GM12878 (cell line): ENCODE measurements at regions not wholly inside any gene's neighbourhood (a gene's known extent, or its start where the extent isn't known, plus 50 kb on each side); places are given as distances from the start of the nearest gene placed in this dataset.

Experiments used
- ASH2L ChIP-seq: fragments of 300-600, 200-600 bp; sonication (generic); IDR thresholded peaks from 2 replicates; pipeline ENCODE4 v1.6.1; 2017; ENCODE audit warnings: low read depth, mild to moderate bottlenecking, borderline replicate concordance
- CBFB ChIP-seq: IDR thresholded peaks from 2 replicates; pipeline ENCODE4 v1.6.1; 2016; ENCODE audit warnings: antibody characterized with exemption, low read depth
- CREM ChIP-seq: IDR thresholded peaks from 2 replicates; pipeline ENCODE4 v1.6.1; 2014; ENCODE audit warnings: antibody characterized with exemption, low read depth
- FOXK2 ChIP-seq: fragments of 450-650 bp; IDR thresholded peaks from 2 replicates; pipeline ENCODE4 v1.6.1; 2017; ENCODE audit warnings: mild to moderate bottlenecking, moderate library complexity
- FOXM1 ChIP-seq: IDR thresholded peaks from 2 replicates; pipeline ENCODE4 v1.6.1; 2012; ENCODE audit warnings: low read depth, mild to moderate bottlenecking, inconsistent platforms, low read length, moderate library complexity
- JUNB ChIP-seq: IDR thresholded peaks from 2 replicates; pipeline ENCODE4 v1.6.1; 2016; ENCODE audit warnings: antibody characterized with exemption, mild to moderate bottlenecking
- JUND ChIP-seq: IDR thresholded peaks from 2 replicates; pipeline ENCODE4 v1.6.1; 2012; ENCODE audit warnings: low read depth, mild to moderate bottlenecking, low read length, improper control_type of control experiment, moderate library complexity
- MXI1 ChIP-seq: fragments of 150-350 bp; IDR thresholded peaks from 2 replicates; pipeline ENCODE4 v1.6.1; 2011; ENCODE audit warnings: low read depth, mild to moderate bottlenecking, inconsistent platforms, low read length, improper control_type of control experiment
- POLR2AphosphoS2 ChIP-seq: IDR thresholded peaks from 2 replicates; pipeline ENCODE4 v1.6.1; 2011; ENCODE audit warnings: low read depth, mild to moderate bottlenecking, low read length, improper control_type of control experiment, moderate library complexity
- POLR2AphosphoS5 ChIP-seq: IDR thresholded peaks from 2 replicates; pipeline ENCODE4 v1.6.1; 2011; ENCODE audit warnings: mild to moderate bottlenecking, low read length, inconsistent platforms
- RAD51 ChIP-seq: fragments of 450-650 bp; IDR thresholded peaks from 2 replicates; pipeline ENCODE4 v1.6.1; 2016; ENCODE audit warnings: moderate library complexity, mild to moderate bottlenecking, inconsistent platforms
- RUNX3 ChIP-seq: IDR thresholded peaks from 2 replicates; pipeline ENCODE4 v1.6.1; 2012; ENCODE audit warnings: low read length, inconsistent platforms
- SIN3A ChIP-seq: IDR thresholded peaks from 2 replicates; pipeline ENCODE4 v1.6.1; 2012; ENCODE audit warnings: low read depth, low read length, improper control_type of control experiment
- SIX5 ChIP-seq: IDR thresholded peaks from 2 replicates; pipeline ENCODE4 v1.6.1; 2011; ENCODE audit warnings: mild to moderate bottlenecking, low read depth, low read length, moderate library complexity; ENCODE audit not compliant: severe bottlenecking
- ZZZ3 ChIP-seq: IDR thresholded peaks from 2 replicates; pipeline ENCODE4 v1.6.1; 2011; ENCODE audit warnings: low read depth; ENCODE audit not compliant: control insufficient read depth, insufficient read length
- TF ChIP-seq, protein P1 (sequence below): IDR thresholded peaks from 2 replicates; pipeline ENCODE4 v1.6.1; 2011; ENCODE audit warnings: borderline replicate concordance, low read depth, mild to moderate bottlenecking, moderate library complexity, low read length; ENCODE audit not compliant: insufficient read depth, poor library complexity, severe bottlenecking
- TF ChIP-seq, protein P2 (sequence below): IDR thresholded peaks from 2 replicates; pipeline ENCODE4 v1.6.1; 2012; ENCODE audit warnings: low read depth, low read length, improper control_type of control experiment
- TF ChIP-seq, protein P3 (sequence below): fragments of 450-650 bp; IDR thresholded peaks from 2 replicates; pipeline ENCODE4 v1.6.1; 2017; ENCODE audit warnings: low read depth, mild to moderate bottlenecking, moderate library complexity
- TF ChIP-seq, protein P4 (sequence below): fragments of 450-650 bp; IDR thresholded peaks from 2 replicates; pipeline ENCODE4 v1.6.1; 2017; ENCODE audit warnings: mild to moderate bottlenecking, moderate library complexity
- TF ChIP-seq, protein P5 (sequence below): IDR thresholded peaks from 2 replicates; pipeline ENCODE4 v1.6.1; 2011; ENCODE audit warnings: mild to moderate bottlenecking, low read depth, low read length, moderate library complexity; ENCODE audit not compliant: insufficient replicate concordance
- TF ChIP-seq, protein P6 (sequence below): fragments of 450-650 bp; IDR thresholded peaks from 2 replicates; pipeline ENCODE4 v1.6.1; 2017; ENCODE audit warnings: mild to moderate bottlenecking, low read depth, inconsistent platforms; ENCODE audit not compliant: poor library complexity, severe bottlenecking

DNA sequence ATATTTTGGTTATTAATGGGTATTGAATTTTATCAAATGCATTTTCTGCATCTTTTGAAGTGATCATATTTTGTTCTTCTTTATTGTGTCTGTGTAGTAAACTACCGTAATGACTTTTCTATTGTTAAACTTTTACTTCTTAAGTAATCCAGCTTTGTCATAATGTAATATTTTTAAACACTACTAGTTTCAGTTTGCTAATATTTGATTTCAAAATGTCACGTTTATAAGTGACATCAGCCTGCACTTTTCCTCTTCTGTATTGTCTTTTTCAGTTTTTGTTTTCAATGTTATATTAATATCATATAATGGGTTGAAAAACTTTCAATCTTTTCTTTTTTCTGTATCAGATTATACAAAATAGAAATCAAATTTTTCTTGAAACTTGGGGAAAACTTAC is 71.6 kb upstream of the ANKRD1 start (continued):
- TF ChIP-seq, protein P1, sequence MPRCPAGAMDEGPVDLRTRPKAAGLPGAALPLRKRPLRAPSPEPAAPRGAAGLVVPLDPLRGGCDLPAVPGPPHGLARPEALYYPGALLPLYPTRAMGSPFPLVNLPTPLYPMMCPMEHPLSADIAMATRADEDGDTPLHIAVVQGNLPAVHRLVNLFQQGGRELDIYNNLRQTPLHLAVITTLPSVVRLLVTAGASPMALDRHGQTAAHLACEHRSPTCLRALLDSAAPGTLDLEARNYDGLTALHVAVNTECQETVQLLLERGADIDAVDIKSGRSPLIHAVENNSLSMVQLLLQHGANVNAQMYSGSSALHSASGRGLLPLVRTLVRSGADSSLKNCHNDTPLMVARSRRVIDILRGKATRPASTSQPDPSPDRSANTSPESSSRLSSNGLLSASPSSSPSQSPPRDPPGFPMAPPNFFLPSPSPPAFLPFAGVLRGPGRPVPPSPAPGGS: no peak
- TF ChIP-seq, protein P2, sequence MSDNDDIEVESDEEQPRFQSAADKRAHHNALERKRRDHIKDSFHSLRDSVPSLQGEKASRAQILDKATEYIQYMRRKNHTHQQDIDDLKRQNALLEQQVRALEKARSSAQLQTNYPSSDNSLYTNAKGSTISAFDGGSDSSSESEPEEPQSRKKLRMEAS: no peak
- TF ChIP-seq ZZZ3 (no peak), CBFB (no peak), POLR2AphosphoS2 (no peak), JUND (no peak), POLR2AphosphoS5 (no peak), SIX5 (no peak), RUNX3 (peak; percentile 67; the same call in 1 of the 2 replicates), RAD51 (no peak), MXI1 (no peak), ASH2L (no peak), SIN3A (no peak), JUNB (peak; percentile 88), FOXK2 (no peak), CREM (peak; percentile 55; the same call in 1 of the 2 replicates), FOXM1 (peak; percentile 81; the same call in 1 of the 2 replicates)
- TF ChIP-seq, protein P3, sequence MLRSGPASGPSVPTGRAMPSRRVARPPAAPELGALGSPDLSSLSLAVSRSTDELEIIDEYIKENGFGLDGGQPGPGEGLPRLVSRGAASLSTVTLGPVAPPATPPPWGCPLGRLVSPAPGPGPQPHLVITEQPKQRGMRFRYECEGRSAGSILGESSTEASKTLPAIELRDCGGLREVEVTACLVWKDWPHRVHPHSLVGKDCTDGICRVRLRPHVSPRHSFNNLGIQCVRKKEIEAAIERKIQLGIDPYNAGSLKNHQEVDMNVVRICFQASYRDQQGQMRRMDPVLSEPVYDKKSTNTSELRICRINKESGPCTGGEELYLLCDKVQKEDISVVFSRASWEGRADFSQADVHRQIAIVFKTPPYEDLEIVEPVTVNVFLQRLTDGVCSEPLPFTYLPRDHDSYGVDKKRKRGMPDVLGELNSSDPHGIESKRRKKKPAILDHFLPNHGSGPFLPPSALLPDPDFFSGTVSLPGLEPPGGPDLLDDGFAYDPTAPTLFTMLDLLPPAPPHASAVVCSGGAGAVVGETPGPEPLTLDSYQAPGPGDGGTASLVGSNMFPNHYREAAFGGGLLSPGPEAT: no peak
- TF ChIP-seq, protein P4, sequence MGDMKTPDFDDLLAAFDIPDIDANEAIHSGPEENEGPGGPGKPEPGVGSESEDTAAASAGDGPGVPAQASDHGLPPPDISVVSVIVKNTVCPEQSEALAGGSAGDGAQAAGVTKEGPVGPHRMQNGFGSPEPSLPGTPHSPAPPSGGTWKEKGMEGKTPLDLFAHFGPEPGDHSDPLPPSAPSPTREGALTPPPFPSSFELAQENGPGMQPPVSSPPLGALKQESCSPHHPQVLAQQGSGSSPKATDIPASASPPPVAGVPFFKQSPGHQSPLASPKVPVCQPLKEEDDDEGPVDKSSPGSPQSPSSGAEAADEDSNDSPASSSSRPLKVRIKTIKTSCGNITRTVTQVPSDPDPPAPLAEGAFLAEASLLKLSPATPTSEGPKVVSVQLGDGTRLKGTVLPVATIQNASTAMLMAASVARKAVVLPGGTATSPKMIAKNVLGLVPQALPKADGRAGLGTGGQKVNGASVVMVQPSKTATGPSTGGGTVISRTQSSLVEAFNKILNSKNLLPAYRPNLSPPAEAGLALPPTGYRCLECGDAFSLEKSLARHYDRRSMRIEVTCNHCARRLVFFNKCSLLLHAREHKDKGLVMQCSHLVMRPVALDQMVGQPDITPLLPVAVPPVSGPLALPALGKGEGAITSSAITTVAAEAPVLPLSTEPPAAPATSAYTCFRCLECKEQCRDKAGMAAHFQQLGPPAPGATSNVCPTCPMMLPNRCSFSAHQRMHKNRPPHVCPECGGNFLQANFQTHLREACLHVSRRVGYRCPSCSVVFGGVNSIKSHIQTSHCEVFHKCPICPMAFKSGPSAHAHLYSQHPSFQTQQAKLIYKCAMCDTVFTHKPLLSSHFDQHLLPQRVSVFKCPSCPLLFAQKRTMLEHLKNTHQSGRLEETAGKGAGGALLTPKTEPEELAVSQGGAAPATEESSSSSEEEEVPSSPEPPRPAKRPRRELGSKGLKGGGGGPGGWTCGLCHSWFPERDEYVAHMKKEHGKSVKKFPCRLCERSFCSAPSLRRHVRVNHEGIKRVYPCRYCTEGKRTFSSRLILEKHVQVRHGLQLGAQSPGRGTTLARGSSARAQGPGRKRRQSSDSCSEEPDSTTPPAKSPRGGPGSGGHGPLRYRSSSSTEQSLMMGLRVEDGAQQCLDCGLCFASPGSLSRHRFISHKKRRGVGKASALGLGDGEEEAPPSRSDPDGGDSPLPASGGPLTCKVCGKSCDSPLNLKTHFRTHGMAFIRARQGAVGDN: no peak
- TF ChIP-seq, protein P5, sequence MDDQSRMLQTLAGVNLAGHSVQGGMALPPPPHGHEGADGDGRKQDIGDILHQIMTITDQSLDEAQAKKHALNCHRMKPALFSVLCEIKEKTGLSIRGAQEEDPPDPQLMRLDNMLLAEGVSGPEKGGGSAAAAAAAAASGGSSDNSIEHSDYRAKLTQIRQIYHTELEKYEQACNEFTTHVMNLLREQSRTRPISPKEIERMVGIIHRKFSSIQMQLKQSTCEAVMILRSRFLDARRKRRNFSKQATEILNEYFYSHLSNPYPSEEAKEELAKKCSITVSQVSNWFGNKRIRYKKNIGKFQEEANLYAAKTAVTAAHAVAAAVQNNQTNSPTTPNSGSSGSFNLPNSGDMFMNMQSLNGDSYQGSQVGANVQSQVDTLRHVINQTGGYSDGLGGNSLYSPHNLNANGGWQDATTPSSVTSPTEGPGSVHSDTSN: no peak
- TF ChIP-seq, protein P6, sequence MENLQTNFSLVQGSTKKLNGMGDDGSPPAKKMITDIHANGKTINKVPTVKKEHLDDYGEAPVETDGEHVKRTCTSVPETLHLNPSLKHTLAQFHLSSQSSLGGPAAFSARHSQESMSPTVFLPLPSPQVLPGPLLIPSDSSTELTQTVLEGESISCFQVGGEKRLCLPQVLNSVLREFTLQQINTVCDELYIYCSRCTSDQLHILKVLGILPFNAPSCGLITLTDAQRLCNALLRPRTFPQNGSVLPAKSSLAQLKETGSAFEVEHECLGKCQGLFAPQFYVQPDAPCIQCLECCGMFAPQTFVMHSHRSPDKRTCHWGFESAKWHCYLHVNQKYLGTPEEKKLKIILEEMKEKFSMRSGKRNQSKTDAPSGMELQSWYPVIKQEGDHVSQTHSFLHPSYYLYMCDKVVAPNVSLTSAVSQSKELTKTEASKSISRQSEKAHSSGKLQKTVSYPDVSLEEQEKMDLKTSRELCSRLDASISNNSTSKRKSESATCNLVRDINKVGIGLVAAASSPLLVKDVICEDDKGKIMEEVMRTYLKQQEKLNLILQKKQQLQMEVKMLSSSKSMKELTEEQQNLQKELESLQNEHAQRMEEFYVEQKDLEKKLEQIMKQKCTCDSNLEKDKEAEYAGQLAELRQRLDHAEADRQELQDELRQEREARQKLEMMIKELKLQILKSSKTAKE: peak; percentile 25
